HepG2 (cell line): ENCODE measurements at regions not wholly inside any gene's neighbourhood (a gene's known extent, or its start where the extent isn't known, plus 50 kb on each side); places are given as distances from the start of the nearest gene placed in this dataset.

Source experiments
- ATAC-seq: fragments of 200-7000 bp; cut with Tn5 transposase; 3 replicates; pipeline ENCODE4 v1.9.1; 2020; ENCODE audit warnings: mild to moderate bottlenecking, moderate library complexity
- BruUV-seq: library from RNA; stranded (reverse); fragments of 400-500 nt; replicated peaks from 2 replicates; lab custom pipeline; 2021; lab: Mats Ljungman, UMichigan
- CTCF ChIA-PET: fragments of 300-600 bp; formaldehyde crosslinking; extraction: SDS; loops from one replicate; lab custom pipeline; 2021; ENCODE audit warnings: low total read pairs, inconsistent platforms, low intra/inter-chr PET ratio; lab: Yijun Ruan, JAX
- POLR2A ChIA-PET: fragments of 350-600 bp; sonication (Branson Sonifier 250); formaldehyde crosslinking; loops from one replicate; lab custom pipeline; 2020; ENCODE audit warnings: antibody characterized with exemption, inconsistent platforms; lab: Yijun Ruan, JAX
- DNase-seq: peaks from one replicate; pipeline ENCODE4 v3.0.0-alpha.2; 2015; ENCODE audit warnings: low spot score
- FAIRE-seq: peaks from 3 replicates; lab custom pipeline; 2011; peaks lifted over from hg19 to GRCh38; lab: Jason Lieb, UNC
- H2AFZ ChIP-seq: one replicate; pipeline ENCODE4 v1.6.1; 2011; ENCODE audit warnings: low read length, inconsistent platforms
- H3K27ac ChIP-seq: fragments of 300-600 bp; 3 replicates; pipeline ENCODE4 v1.8.0; 2011; ENCODE audit warnings: mixed run types, mild to moderate bottlenecking, mixed read lengths, low read length, inconsistent platforms; ENCODE audit not compliant: insufficient read depth; ENCODE audit errors: extremely low read length
- H3K27me3 ChIP-seq, 2 experiments: fragments of 200-600 bp in 1 of 2; 2 replicates in 1 of 2; 3 replicates in 1 of 2; pipeline versions ENCODE4 v1.6.0 to v1.8.0; 2011; ENCODE audit warnings: low read length in 2 of 2, mild to moderate bottlenecking in 2 of 2, moderate library complexity in 2 of 2, inconsistent platforms in 1 of 2; ENCODE audit not compliant: insufficient read depth in 2 of 2, control insufficient read depth in 1 of 2
- H3K36me3 ChIP-seq, 2 experiments: fragments of 200-600 bp in 1 of 2; replicated peaks in 1 of 2; 2 replicates in 1 of 2; 3 replicates in 1 of 2; pipeline versions ENCODE4 v1.5.1 to v1.8.0; 2011; ENCODE audit warnings: low read length in 2 of 2, inconsistent platforms in 1 of 2; ENCODE audit not compliant: insufficient read depth in 2 of 2, control insufficient read depth in 1 of 2
- H3K4me1 ChIP-seq: 2 replicates; pipeline ENCODE4 v1.5.1; 2012; ENCODE audit warnings: low read length, inconsistent platforms; ENCODE audit not compliant: insufficient read depth
- H3K4me2 ChIP-seq: 2 replicates; pipeline ENCODE4 v1.6.0; 2011; ENCODE audit warnings: low read depth, low read length, inconsistent platforms
- H3K4me3 ChIP-seq, 3 experiments: fragments of 200-600 bp in 1 of 3; sonication (generic), shearing (Covaris generic) in 1 of 3; replicated peaks in 1 of 3; 2 replicates each; pipeline ENCODE4 v1.5.1; 2011 to 2016; ENCODE audit warnings: low read length in 3 of 3, inconsistent platforms in 2 of 3, low read depth in 2 of 3, mild to moderate bottlenecking in 2 of 3, control low read depth in 1 of 3, mixed read lengths in 1 of 3; ENCODE audit not compliant: insufficient read depth in 1 of 3
- H3K79me2 ChIP-seq: one replicate; pipeline ENCODE4 v1.6.1; 2011; ENCODE audit warnings: low read length, inconsistent platforms; ENCODE audit not compliant: insufficient read depth
- H3K9ac ChIP-seq: 2 replicates; pipeline ENCODE4 v1.6.0; 2011; ENCODE audit warnings: mild to moderate bottlenecking, low read depth, low read length, inconsistent platforms; ENCODE audit not compliant: insufficient read depth
- H3K9me3 ChIP-seq: 2 replicates; pipeline ENCODE4 v1.5.1; 2012; ENCODE audit warnings: mild to moderate bottlenecking, low read length
- H4K20me1 ChIP-seq: 2 replicates; pipeline ENCODE4 v1.6.0; 2011; ENCODE audit warnings: inconsistent platforms, mild to moderate bottlenecking, low read length, moderate library complexity; ENCODE audit not compliant: insufficient read depth
- AFF4 ChIP-seq: sonication (generic); formaldehyde crosslinking; IDR thresholded peaks from 2 replicates; pipeline ENCODE4 v1.4.0; 2020; ENCODE audit warnings: missing genetic modification reagents
- GABPB1 ChIP-seq: IDR thresholded peaks from 2 replicates; pipeline ENCODE4 v1.6.1; 2016; ENCODE audit warnings: mild to moderate bottlenecking, missing genetic modification reagents, moderate library complexity, missing compliant biosample characterization
- MEF2D ChIP-seq: sonication (generic); formaldehyde crosslinking; IDR thresholded peaks from 2 replicates; pipeline ENCODE4 v1.5.1; 2020; ENCODE audit warnings: mild to moderate bottlenecking, missing genetic modification reagents
- MEIS1 ChIP-seq: sonication (generic); formaldehyde crosslinking; IDR thresholded peaks from 2 replicates; pipeline ENCODE4 v1.9.0; 2021; ENCODE audit warnings: mild to moderate bottlenecking, missing genetic modification reagents, moderate library complexity, borderline replicate concordance
- MXI1 ChIP-seq: IDR thresholded peaks from 3 replicates; pipeline ENCODE4 v1.6.1; 2012; ENCODE audit warnings: low read depth, low read length, inconsistent platforms, borderline replicate concordance
- NFE2 ChIP-seq: sonication (generic); formaldehyde crosslinking; IDR thresholded peaks from 2 replicates; pipeline ENCODE4 v1.4.0; 2020; ENCODE audit warnings: missing genetic modification reagents
- NONO ChIP-seq, 2 experiments: fragments of 450-650 bp in 1 of 2; sonication (generic) in 1 of 2; formaldehyde crosslinking in 1 of 2; IDR thresholded peaks in 1 of 2; conservative IDR thresholded peaks in 1 of 2; 2 replicates each; pipeline versions ENCODE4 v1.6.1 to v1.8.0; 2017 to 2022; ENCODE audit warnings: mild to moderate bottlenecking in 1 of 2, missing genetic modification reagents in 1 of 2, moderate library complexity in 1 of 2
- NR2C2 ChIP-seq: sonication (generic); formaldehyde crosslinking; IDR thresholded peaks from 2 replicates; pipeline ENCODE4 v1.4.0; 2020; ENCODE audit warnings: missing genetic modification reagents, mild to moderate bottlenecking, moderate library complexity, borderline replicate concordance
- TAF1 ChIP-seq: sonication (generic); formaldehyde crosslinking; IDR thresholded peaks from 2 replicates; pipeline ENCODE4 v1.4.0; 2020; ENCODE audit warnings: missing genetic modification reagents
- U2AF1 ChIP-seq: fragments of 200-400 bp; formaldehyde crosslinking; optimal IDR thresholded peaks from 2 replicates; pipeline ENCODE3; 2017; ENCODE audit warnings: mild to moderate bottlenecking, low read depth, low read length
- ZFP91 ChIP-seq: sonication (generic); formaldehyde crosslinking; IDR thresholded peaks from 2 replicates; pipeline ENCODE4 v1.9.0; 2022; ENCODE audit warnings: missing genetic modification reagents, mild to moderate bottlenecking, borderline replicate concordance
- ZNF547 ChIP-seq: sonication (generic); formaldehyde crosslinking; IDR thresholded peaks from 2 replicates; pipeline ENCODE4 v1.5.1; 2020; ENCODE audit warnings: mild to moderate bottlenecking, missing genetic modification reagents
- ZNF574 ChIP-seq: sonication (generic); formaldehyde crosslinking; IDR thresholded peaks from 2 replicates; pipeline ENCODE4 v1.4.0; 2020; ENCODE audit warnings: missing genetic modification reagents
- ZNF841 ChIP-seq: sonication (generic); formaldehyde crosslinking; IDR thresholded peaks from 2 replicates; pipeline ENCODE4 v1.8.1; 2023; ENCODE audit warnings: missing genetic modification reagents, borderline replicate concordance
- ZSCAN25 ChIP-seq: sonication (generic); formaldehyde crosslinking; IDR thresholded peaks from 2 replicates; pipeline ENCODE4 v1.8.0; 2022; ENCODE audit warnings: mild to moderate bottlenecking, missing genetic modification reagents
- ZSCAN9 ChIP-seq: IDR thresholded peaks from 2 replicates; pipeline ENCODE4 v1.6.1; 2016; ENCODE audit warnings: borderline replicate concordance
- WGBS: methylation state at CpG from one replicate; pipeline ENCODE4 v1.1.6; 2017; ENCODE audit warnings: low lambda C conversion rate; 5-methylcytosine and 5-hydroxymethylcytosine counted together
- in situ Hi-C: cut with HindIII; loops from 2 replicates; pipeline ENCODE4 v1.10.0; 2017; ENCODE audit warnings: low pct_unique_long_range_greater_than_20kb; ENCODE audit not compliant: extremely low pct_ligation_motif_present
- intact Hi-C: fragments of 100-400 bp; cut with micrococcal nuclease; formaldehyde crosslinking; loops from one replicate; pipeline ENCODE4 v1.10.0; 2022; ENCODE audit not compliant: unreplicated experiment

GRCh38 chr9:87022178-87022577 lies 74.9 kb upstream of the GAS1 start:
- BruUV-seq: no TSS peak
- H3K4me1 ChIP-seq: no peaks in the 10 kb centered on the region
- no peak overlapping the region for H3K9ac ChIP-seq
- no peak for ATAC-seq
- ChIA-PET POLR2A (no interaction called here), CTCF (no interaction called here)
- FAIRE-seq: no peak
- H3K36me3 ChIP-seq: no peaks in the 10 kb centered on the region
- 6% methylated on average over 1 of the region's 1 CpG for WGBS
- no peak overlapping the region for H2AFZ ChIP-seq
- no peaks in the 10 kb centered on the region for H4K20me1 ChIP-seq
- DNase-seq: no peak
- H3K9me3 ChIP-seq: no peaks in the 10 kb centered on the region
- no peak overlapping the region for H3K4me3 ChIP-seq
- H3K27ac ChIP-seq: no peak overlapping the region
- no peaks in the 10 kb centered on the region for H3K27me3 ChIP-seq
- intact Hi-C loops (no loop called here), in situ Hi-C loops (no loop called here)
- no peak overlapping the region for H3K4me2 ChIP-seq
- H3K79me2 ChIP-seq: no peaks in the 10 kb centered on the region
- no peak for TF ChIP-seq MXI1
- no peak for TF ChIP-seq U2AF1
- TF ChIP-seq TAF1 (CRISPR knock-in tag): no peak
- no peak for TF ChIP-seq ZNF574 (CRISPR knock-in tag)
- no peak for TF ChIP-seq NR2C2 (CRISPR knock-in tag)
- TF ChIP-seq ZNF547 (CRISPR knock-in tag): no peak
- no peak for TF ChIP-seq ZFP91
- TF ChIP-seq NONO (IDR thresholded peaks at IDR 0.05): no peak
- no peak for TF ChIP-seq NONO (CRISPR knock-in tag; conservative IDR thresholded peaks at IDR 0.05)
- no peak for TF ChIP-seq ZSCAN9
- TF ChIP-seq MEF2D (CRISPR knock-in tag): no peak
- TF ChIP-seq AFF4 (CRISPR knock-in tag): no peak
- no peak for TF ChIP-seq ZSCAN25 (CRISPR knock-in tag)
- no peak for TF ChIP-seq GABPB1 (CRISPR knock-in tag)
- no peak for TF ChIP-seq ZNF841 (CRISPR knock-in tag)
- TF ChIP-seq NFE2 (CRISPR knock-in tag): no peak
- no peak for TF ChIP-seq MEIS1 (CRISPR knock-in tag)
